H9 (cell line): ENCODE measurements at regions not wholly inside any gene's neighbourhood (a gene's known extent, or its start where the extent isn't known, plus 50 kb on each side); places are given as distances from the start of the nearest gene placed in this dataset.
"Not testable (repeated sequence)": the region's sequence is repeated elsewhere in the genome, so short reads cannot be mapped to it uniquely, and the experiment has no call there.

Experiments used
- DNase-seq: peaks from one replicate; pipeline ENCODE4 v3.0.0-alpha.2; 2017
- H2AFZ ChIP-seq: one replicate; pipeline ENCODE4 v1.6.1; 2013; ENCODE audit warnings: mild to moderate bottlenecking, low read length, control low read depth, moderate library complexity
- H2AK5ac ChIP-seq: 2 replicates; pipeline ENCODE4 v1.6.1; 2013; ENCODE audit warnings: low read length, control low read depth, mixed read lengths; ENCODE audit not compliant: insufficient read length
- H2BK120ac ChIP-seq: one replicate; pipeline ENCODE4 v1.6.1; 2013; ENCODE audit warnings: low read depth, mild to moderate bottlenecking, low read length, control low read depth, inconsistent platforms; ENCODE audit not compliant: poor library complexity, severe bottlenecking
- H2BK12ac ChIP-seq: 2 replicates; pipeline ENCODE4 v1.6.1; 2013; ENCODE audit warnings: low read length, control low read depth, mixed read lengths, low read depth; ENCODE audit not compliant: insufficient read length
- H2BK15ac ChIP-seq: 2 replicates; pipeline ENCODE4 v1.6.1; 2013; ENCODE audit warnings: low read depth, low read length, control low read depth
- H2BK20ac ChIP-seq: one replicate; pipeline ENCODE4 v1.6.1; 2013; ENCODE audit warnings: low read depth, mild to moderate bottlenecking, low read length, control low read depth, inconsistent platforms; ENCODE audit not compliant: poor library complexity, severe bottlenecking
- H2BK5ac ChIP-seq: 2 replicates; pipeline ENCODE4 v1.6.1; 2013; ENCODE audit warnings: low read length, control low read depth, mixed read lengths; ENCODE audit not compliant: insufficient read length
- H3K14ac ChIP-seq: 2 replicates; pipeline ENCODE4 v1.6.1; 2013; ENCODE audit warnings: low read length, control low read depth; ENCODE audit not compliant: insufficient read depth
- H3K18ac ChIP-seq: 2 replicates; pipeline ENCODE4 v1.6.1; 2013; ENCODE audit warnings: low read depth, mild to moderate bottlenecking, mixed read lengths, low read length, control low read depth; ENCODE audit not compliant: insufficient read length
- H3K23ac ChIP-seq: 2 replicates; pipeline ENCODE4 v1.6.1; 2013; ENCODE audit warnings: low read length, control low read depth, mixed read lengths, low read depth; ENCODE audit not compliant: insufficient read length
- H3K23me2 ChIP-seq: 2 replicates; pipeline ENCODE4 v1.6.1; 2013; ENCODE audit warnings: low read depth, mild to moderate bottlenecking, mixed read lengths, low read length, control low read depth; ENCODE audit not compliant: insufficient read length, poor library complexity, severe bottlenecking
- H3K27ac ChIP-seq: 2 replicates; pipeline ENCODE4 v1.5.1; 2013; ENCODE audit warnings: low read length, control low read depth, mixed read lengths, low read depth; ENCODE audit not compliant: insufficient read length
- H3K27me3 ChIP-seq: 2 replicates; pipeline ENCODE4 v1.6.1; 2013; ENCODE audit warnings: low read length, control low read depth, inconsistent platforms; ENCODE audit not compliant: insufficient read depth
- H3K4ac ChIP-seq: 2 replicates; pipeline ENCODE4 v1.6.1; 2013; ENCODE audit warnings: low read depth, mild to moderate bottlenecking, control low read depth, inconsistent platforms, low read length, moderate library complexity
- H3K4me1 ChIP-seq: 2 replicates; pipeline ENCODE4 v1.6.1; 2013; ENCODE audit warnings: low read length, control low read depth, inconsistent platforms; ENCODE audit not compliant: insufficient read depth
- H3K4me2 ChIP-seq: 2 replicates; pipeline ENCODE4 v1.6.1; 2013; ENCODE audit warnings: low read length, control low read depth, mixed read lengths; ENCODE audit not compliant: insufficient read length, insufficient read depth
- H3K56ac ChIP-seq: 2 replicates; pipeline ENCODE4 v1.6.1; 2013; ENCODE audit warnings: low read depth, mild to moderate bottlenecking, mixed read lengths, low read length, control low read depth; ENCODE audit not compliant: insufficient read length
- H3K79me1 ChIP-seq: 2 replicates; pipeline ENCODE4 v1.6.1; 2013; ENCODE audit warnings: low read depth, mild to moderate bottlenecking, moderate library complexity, low read length, control low read depth, inconsistent platforms; ENCODE audit not compliant: insufficient read depth, poor library complexity, severe bottlenecking
- H3K79me2 ChIP-seq: 2 replicates; pipeline ENCODE4 v1.6.1; 2013; ENCODE audit warnings: low read length, control low read depth, inconsistent platforms; ENCODE audit not compliant: insufficient read depth
- H3K9ac ChIP-seq: 2 replicates; pipeline ENCODE4 v1.6.1; 2013; ENCODE audit warnings: low read length, control low read depth, mixed read lengths; ENCODE audit not compliant: insufficient read length; ENCODE audit errors: extremely low read depth
- H3K9me3 ChIP-seq: one replicate; pipeline ENCODE4 v1.6.1; 2013; ENCODE audit warnings: low read depth, low read length, inconsistent platforms; ENCODE audit not compliant: control insufficient read depth
- H3T11ph ChIP-seq: one replicate; pipeline ENCODE4 v1.6.1; 2013; ENCODE audit warnings: mild to moderate bottlenecking, low read length, control low read depth, inconsistent platforms
- H4K20me1 ChIP-seq: one replicate; pipeline ENCODE4 v1.6.1; 2013; ENCODE audit not compliant: control insufficient read depth, insufficient read length, insufficient read depth
- H4K5ac ChIP-seq: 2 replicates; pipeline ENCODE4 v1.6.1; 2013; ENCODE audit warnings: low read depth, mild to moderate bottlenecking, mixed read lengths, low read length, control low read depth; ENCODE audit not compliant: insufficient read length
- H4K8ac ChIP-seq: replicated peaks from 2 replicates; pipeline ENCODE4 v1.6.1; 2013; ENCODE audit warnings: low read length, control low read depth, mixed read lengths, low read depth; ENCODE audit not compliant: insufficient read length
- H4K91ac ChIP-seq: 2 replicates; pipeline ENCODE4 v1.6.1; 2013; ENCODE audit warnings: low read depth, mild to moderate bottlenecking, moderate library complexity, mixed read lengths, low read length, control low read depth; ENCODE audit not compliant: insufficient read length
- H3K27ac Mint-ChIP-seq, 3 experiments: 2 replicates in 2 of 3; 3 replicates in 1 of 3; pipeline ENCODE4 v1.8.0; 2020 to 2021; ENCODE audit warnings: mixed read lengths in 3 of 3, mild to moderate bottlenecking in 1 of 3, moderate library complexity in 1 of 3
- H3K27me3 Mint-ChIP-seq: 2 replicates; pipeline ENCODE4 v1.8.0; 2021; ENCODE audit warnings: low read depth, mild to moderate bottlenecking, moderate library complexity, mixed read lengths
- H3K36me3 Mint-ChIP-seq, 3 experiments: 2 replicates in 2 of 3; 3 replicates in 1 of 3; pipeline ENCODE4 v1.8.0; 2020 to 2021; ENCODE audit warnings: low read depth in 3 of 3, mixed read lengths in 3 of 3; ENCODE audit not compliant: insufficient read depth in 1 of 3
- H3K4me1 Mint-ChIP-seq, 2 experiments: 2 replicates each; pipeline ENCODE4 v1.8.0; 2020; ENCODE audit warnings: mixed read lengths in 2 of 2
- H3K4me3 Mint-ChIP-seq, 2 experiments: 2 replicates in 1 of 2; 3 replicates in 1 of 2; pipeline ENCODE4 v1.8.0; 2020 to 2021; ENCODE audit warnings: mild to moderate bottlenecking in 2 of 2, mixed read lengths in 2 of 2, moderate library complexity in 1 of 2
- H3K9me3 Mint-ChIP-seq, 2 experiments: 2 replicates in 1 of 2; 3 replicates in 1 of 2; pipeline ENCODE4 v1.8.0; 2020; ENCODE audit warnings: mild to moderate bottlenecking in 2 of 2, mixed read lengths in 2 of 2, moderate library complexity in 1 of 2
- CTCF ChIP-seq: fragments of 200-600 bp; sonication (generic); conservative IDR thresholded peaks from 3 replicates; pipeline ENCODE4 v1.8.0; 2021; ENCODE audit warnings: antibody characterized with exemption, mild to moderate bottlenecking
- WGBS: extraction: QIAGEN DNeasy Blood & Tissue Kit; methylation state at CpG from one replicate; pipeline ENCODE4 v1.1.7; 2013; ENCODE audit warnings: missing lambda C conversion rate, low lambda C conversion rate, mixed read lengths; ENCODE audit not compliant: insufficient read length; ENCODE audit errors: extremely low coverage; 5-methylcytosine and 5-hydroxymethylcytosine counted together

- Histone ChIP-seq H3K23ac (no peak overlapping the region), H3T11ph (no peak overlapping the region), H3K56ac (no peak overlapping the region), H3K4me2 (no peak overlapping the region), H2BK120ac (no peak overlapping the region), H4K8ac (no peak overlapping the region), H2BK12ac (no peak overlapping the region), H2AFZ (no peak overlapping the region), H2BK5ac (no peak overlapping the region), H2AK5ac (no peak overlapping the region), H3K79me2 (no peaks in the 10 kb centered on the region), H4K91ac (no peak overlapping the region), H2BK15ac (no peak overlapping the region), H3K14ac (no peak overlapping the region), H3K4ac (no peak overlapping the region), H3K18ac (no peak overlapping the region), H2BK20ac (no peak overlapping the region), H3K4me1 (no peaks in the 10 kb centered on the region), H3K27ac (no peak overlapping the region), H3K23me2 (no peaks in the 10 kb centered on the region), H3K79me1 (no peaks in the 10 kb centered on the region), H4K20me1 (no peaks in the 10 kb centered on the region), H3K9me3 (no peaks in the 10 kb centered on the region), H4K5ac (no peak overlapping the region), H3K9ac (no peak overlapping the region), H3K27me3 (no peaks in the 10 kb centered on the region)
- H3K36me3 Mint-ChIP-seq, result no peaks in the 10 kb centered on the region
- H3K9me3 Mint-ChIP-seq, result no peaks in the 10 kb centered on the region
- DNase-seq, result no peak
- no peak overlapping the region for H3K4me3 Mint-ChIP-seq
- no peaks in the 10 kb centered on the region for H3K27me3 Mint-ChIP-seq
- WGBS, result no CpG with 5 or more reads among the region's 3 CpGs
- no peak for TF ChIP-seq CTCF
- H3K4me1 Mint-ChIP-seq, result peaks cover 10 to 12% of the 10 kb centered on the region in 2 experiments
- H3K27ac Mint-ChIP-seq, result no peak overlapping the region
Measured at GRCh38 chr4:158121161-158121579, 51.7 kb downstream of the GASK1B start.

- not testable (repeated sequence) for H3K9ac ChIP-seq, DNase-seq, H2BK15ac ChIP-seq, H4K5ac ChIP-seq, H3K4me1 ChIP-seq, H3K4me3 Mint-ChIP-seq, H4K20me1 ChIP-seq, H3K4me1 Mint-ChIP-seq, H3K18ac ChIP-seq, H4K91ac ChIP-seq, H3K36me3 Mint-ChIP-seq, H3K79me1 ChIP-seq, H3K56ac ChIP-seq, H4K8ac ChIP-seq, H3K4ac ChIP-seq, H2AFZ ChIP-seq, H2AK5ac ChIP-seq, H3K14ac ChIP-seq, H3K4me2 ChIP-seq, H3K27ac Mint-ChIP-seq, H2BK120ac ChIP-seq, H3K27me3 Mint-ChIP-seq, H3K27ac ChIP-seq, H3K9me3 Mint-ChIP-seq, H2BK12ac ChIP-seq, H2BK5ac ChIP-seq, H3K79me2 ChIP-seq, H3K23ac ChIP-seq, H3K9me3 ChIP-seq, H3K23me2 ChIP-seq, H3K27me3 ChIP-seq, H3T11ph ChIP-seq, H2BK20ac ChIP-seq
- WGBS, result no CpG with 5 or more reads among the region's 6 CpGs
Measured at GRCh38 chr4:158120645-158121151, 52.1 kb downstream of the GASK1B start.
